Activated T-helper 17 cell treated with anti-CD3 and anti-CD28 coated beads, Interleukin-2, amount 50 U/mL, for 72 hours (primary cell): ENCODE measurements at regions not wholly inside any gene's neighbourhood (a gene's known extent, or its start where the extent isn't known, plus 50 kb on each side); places are given as distances from the start of the nearest gene placed in this dataset.

Experiments used
- ATAC-seq: fragments of 150-1000 bp; cut with Tn5 transposase; replicated peaks from 2 replicates; pipeline ENCODE4 v1.10.0; 2021; ENCODE audit warnings: mild to moderate bottlenecking, moderate library complexity
- H3K27ac Mint-ChIP-seq: one replicate; pipeline ENCODE4 v1.8.0; 2022; ENCODE audit warnings: mixed read lengths
- H3K27me3 Mint-ChIP-seq: one replicate; pipeline ENCODE4 v1.8.0; 2022; ENCODE audit warnings: mixed read lengths
- H3K36me3 Mint-ChIP-seq: one replicate; pipeline ENCODE4 v1.8.0; 2022; ENCODE audit warnings: low read depth, mild to moderate bottlenecking, mixed read lengths
- H3K4me1 Mint-ChIP-seq: one replicate; pipeline ENCODE4 v1.8.0; 2022; ENCODE audit warnings: mixed read lengths
- H3K4me3 Mint-ChIP-seq: one replicate; pipeline ENCODE4 v1.8.0; 2022; ENCODE audit warnings: mild to moderate bottlenecking, mixed read lengths
- H3K9me3 Mint-ChIP-seq: one replicate; pipeline ENCODE4 v1.8.0; 2022; ENCODE audit warnings: mixed read lengths

DNA sequence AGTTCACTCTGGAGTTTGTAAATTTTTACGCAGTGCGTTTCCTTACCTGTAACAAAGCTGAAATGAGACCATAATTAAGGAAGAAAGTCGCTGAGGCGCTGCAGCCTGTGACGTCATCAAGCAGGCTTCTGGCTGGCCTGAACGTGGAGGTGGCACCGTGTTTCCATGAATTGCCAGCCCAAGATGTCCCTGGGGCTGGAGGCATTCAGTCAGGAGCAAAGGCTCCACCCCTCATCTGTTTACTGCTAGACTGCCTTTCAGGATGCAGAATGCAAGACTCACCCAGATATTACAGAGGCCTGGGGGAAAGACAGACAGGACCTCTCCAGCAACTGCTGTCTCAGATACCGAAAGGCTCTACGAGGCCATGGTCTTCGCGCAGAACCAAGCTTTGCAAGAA is 424.6 kb downstream of the TSHZ3 start:
- Mint-ChIP-seq H3K36me3 (no peaks in the 10 kb centered on the region), H3K4me3 (no peak overlapping the region), H3K27ac (no peak overlapping the region), H3K27me3 (peaks cover 8% of the 10 kb centered on the region), H3K4me1 (no peaks in the 10 kb centered on the region), H3K9me3 (no peaks in the 10 kb centered on the region)
- ATAC-seq: no peak

DNA sequence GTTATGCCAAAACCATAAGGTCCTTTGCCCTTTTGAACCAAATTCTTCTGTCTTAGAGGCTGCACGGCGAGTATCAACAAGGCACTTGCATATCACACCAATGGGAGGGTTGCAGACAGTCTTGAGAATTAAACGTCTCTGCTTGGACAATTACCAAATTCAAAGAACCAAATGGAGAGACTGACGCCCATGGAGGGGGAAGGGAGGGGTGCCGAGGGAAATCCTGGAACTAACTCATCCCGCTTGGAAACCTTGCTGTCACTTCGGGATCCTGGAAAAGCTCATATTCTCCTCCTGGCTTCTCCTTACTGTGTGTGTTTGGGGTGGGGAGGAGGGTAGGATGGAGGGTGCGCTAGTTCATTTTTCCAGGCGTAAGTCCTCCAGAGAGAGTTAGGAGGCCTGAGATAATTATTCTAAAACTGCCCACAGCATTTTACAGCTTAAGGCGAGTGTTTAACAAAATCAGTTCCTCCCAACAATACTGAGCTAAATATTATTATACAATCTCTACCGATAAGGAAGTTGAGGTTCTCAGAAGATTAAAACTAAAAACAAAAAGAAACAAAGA is 425.1 kb downstream of the TSHZ3 start:
- H3K36me3 Mint-ChIP-seq: no peaks in the 10 kb centered on the region
- H3K4me1 Mint-ChIP-seq: no peaks in the 10 kb centered on the region
- no peak for ATAC-seq
- H3K27ac Mint-ChIP-seq: no peak overlapping the region
- no peaks in the 10 kb centered on the region for H3K9me3 Mint-ChIP-seq
- H3K4me3 Mint-ChIP-seq: no peak overlapping the region
- peaks cover 13% of the 10 kb centered on the region for H3K27me3 Mint-ChIP-seq

DNA sequence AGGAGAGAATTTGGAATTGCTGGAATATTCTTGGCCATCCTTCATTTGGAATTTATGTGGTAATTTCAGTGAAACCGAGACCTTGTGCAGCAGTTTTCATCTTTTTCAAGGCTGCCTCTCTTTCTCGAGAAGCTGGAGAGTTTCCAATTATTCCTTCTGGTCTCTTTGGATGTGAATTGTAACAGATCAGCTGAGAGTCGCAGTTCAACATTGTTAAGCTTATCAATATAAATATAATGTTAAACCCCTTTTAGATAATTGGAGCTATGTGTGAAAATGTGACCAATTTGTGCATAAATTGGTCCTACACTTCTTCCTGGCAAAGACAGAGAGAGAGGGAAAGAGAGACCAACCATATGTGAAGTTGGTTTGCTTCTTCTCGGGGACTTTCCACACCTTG is 425.6 kb downstream of the TSHZ3 start:
- H3K27ac Mint-ChIP-seq: no peak overlapping the region
- H3K4me3 Mint-ChIP-seq: no peak overlapping the region
- no peak for ATAC-seq
- peaks cover 16% of the 10 kb centered on the region for H3K27me3 Mint-ChIP-seq
- H3K4me1 Mint-ChIP-seq: no peaks in the 10 kb centered on the region
- no peaks in the 10 kb centered on the region for H3K36me3 Mint-ChIP-seq
- no peaks in the 10 kb centered on the region for H3K9me3 Mint-ChIP-seq

DNA sequence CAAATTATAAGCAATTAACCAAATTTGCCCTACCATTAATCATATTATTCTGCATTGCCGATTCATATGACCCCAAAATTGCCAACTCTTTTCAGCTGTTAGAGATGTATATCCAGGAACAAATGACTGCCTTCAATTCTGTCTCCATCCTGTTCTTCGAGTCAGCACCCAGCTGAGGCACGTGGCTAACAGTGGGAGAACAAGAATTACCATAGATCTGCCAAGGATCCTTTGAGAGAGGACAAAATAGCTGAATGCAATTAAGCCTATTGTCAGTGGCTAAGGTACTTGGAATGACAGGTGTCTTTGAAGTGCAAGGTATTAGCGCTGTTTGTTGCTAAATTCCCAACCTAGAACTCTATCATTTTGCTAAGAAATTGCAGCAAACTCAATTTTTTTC is 426.1 kb downstream of the TSHZ3 start:
- Mint-ChIP-seq H3K9me3 (no peaks in the 10 kb centered on the region), H3K4me3 (no peak overlapping the region), H3K27ac (no peak overlapping the region), H3K4me1 (no peaks in the 10 kb centered on the region), H3K36me3 (no peaks in the 10 kb centered on the region), H3K27me3 (peaks cover 20% of the 10 kb centered on the region)
- no peak for ATAC-seq

DNA sequence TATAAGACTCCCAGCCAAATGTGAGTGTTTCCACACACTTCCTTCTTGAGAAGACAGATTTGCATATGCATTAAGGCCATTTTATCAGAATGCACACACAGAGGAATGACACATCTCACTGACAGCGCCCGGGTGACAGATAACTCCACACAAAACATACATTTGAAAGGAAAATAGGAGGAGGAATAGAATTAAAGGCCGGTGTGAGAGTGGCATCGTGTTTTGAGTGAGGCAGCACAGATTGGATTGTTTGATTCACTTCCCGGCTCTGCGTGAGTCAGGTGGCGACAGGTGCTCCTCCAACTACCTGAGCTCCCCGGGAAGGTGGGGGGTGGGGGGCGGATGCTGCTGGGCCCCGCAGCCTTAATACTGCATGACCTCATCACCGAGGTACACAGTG is 429.0 kb downstream of the TSHZ3 start:
- ATAC-seq: no peak
- no peak overlapping the region for H3K4me3 Mint-ChIP-seq

DNA sequence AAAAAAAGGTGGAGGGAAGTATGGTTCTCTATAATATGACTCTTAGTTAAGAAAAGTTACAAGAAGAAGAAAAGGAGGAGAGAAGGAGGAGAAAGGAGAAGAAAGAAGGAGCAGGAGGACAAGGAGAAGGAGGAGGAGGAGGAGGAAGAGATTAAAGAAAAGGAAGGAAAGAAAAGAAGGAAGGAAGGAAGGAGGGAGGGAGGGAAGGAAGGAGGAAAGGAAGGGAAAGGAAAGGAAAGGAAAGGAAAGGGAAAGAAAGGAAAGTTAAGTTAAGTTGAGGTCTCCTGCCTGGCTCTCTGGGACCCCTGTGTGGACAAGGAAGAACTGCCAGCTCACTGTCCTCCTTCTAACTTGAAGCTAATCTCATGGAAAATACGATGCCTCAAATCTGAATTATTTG is 429.5 kb downstream of the TSHZ3 start:
- Mint-ChIP-seq H3K4me1 (no peaks in the 10 kb centered on the region), H3K4me3 (no peak overlapping the region), H3K27ac (no peak overlapping the region), H3K9me3 (no peaks in the 10 kb centered on the region), H3K27me3 (peaks cover 13% of the 10 kb centered on the region), H3K36me3 (no peaks in the 10 kb centered on the region)
- ATAC-seq: no peak

More for the DNA sequence above, 429.0 kb downstream of the TSHZ3 start:
- H3K27me3 Mint-ChIP-seq: peaks cover 13% of the 10 kb centered on the region
- H3K4me1 Mint-ChIP-seq: no peaks in the 10 kb centered on the region
- no peak overlapping the region for H3K27ac Mint-ChIP-seq
- H3K36me3 Mint-ChIP-seq: no peaks in the 10 kb centered on the region
- H3K9me3 Mint-ChIP-seq: no peaks in the 10 kb centered on the region

DNA sequence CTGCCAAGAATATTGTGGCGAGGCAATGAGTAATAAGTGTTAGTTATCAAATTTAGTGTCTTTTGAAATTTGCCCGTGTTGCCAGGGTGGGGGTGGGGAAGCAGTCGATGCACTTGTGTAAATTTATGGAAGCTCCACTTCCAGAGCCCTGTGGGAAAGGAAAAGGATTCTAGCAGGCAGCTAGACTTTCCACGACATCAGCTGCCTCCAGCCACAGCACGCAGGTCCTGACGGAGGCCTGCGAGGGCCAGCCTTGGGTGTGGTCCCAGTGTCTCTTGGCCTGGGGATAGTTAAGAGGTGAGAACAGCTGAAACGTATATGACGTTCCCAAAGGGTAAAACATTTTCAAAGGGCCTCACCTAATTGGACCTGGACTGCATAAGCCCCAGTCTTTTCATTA is 433.0 kb downstream of the TSHZ3 start:
- no peaks in the 10 kb centered on the region for H3K36me3 Mint-ChIP-seq
- H3K4me1 Mint-ChIP-seq: no peaks in the 10 kb centered on the region
- no peak overlapping the region for H3K27ac Mint-ChIP-seq
- peaks cover 13% of the 10 kb centered on the region for H3K27me3 Mint-ChIP-seq
- H3K4me3 Mint-ChIP-seq: no peak overlapping the region
- no peaks in the 10 kb centered on the region for H3K9me3 Mint-ChIP-seq
- no peak for ATAC-seq

DNA sequence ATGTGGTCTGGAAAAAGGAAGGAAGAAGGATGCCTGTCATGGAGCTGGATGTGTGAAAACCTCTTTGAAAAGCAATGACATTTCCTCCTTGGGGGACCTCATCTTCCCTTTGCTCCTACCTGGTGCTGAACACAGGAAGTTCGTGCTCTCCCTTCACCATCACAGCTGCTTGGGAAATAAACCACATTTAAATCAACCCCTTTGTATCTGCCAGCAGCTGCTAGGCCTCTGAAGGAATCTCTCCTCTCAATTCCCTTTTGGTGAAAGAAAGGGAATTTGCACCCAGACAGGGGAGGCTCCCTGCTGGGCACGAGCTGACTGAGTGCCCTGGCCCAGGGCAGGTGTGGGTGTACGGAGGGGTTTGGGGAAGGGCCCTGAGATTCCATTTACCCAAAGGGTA is 437.7 kb downstream of the TSHZ3 start:
- ATAC-seq: no peak
- Mint-ChIP-seq H3K27me3 (no peaks in the 10 kb centered on the region), H3K9me3 (no peaks in the 10 kb centered on the region), H3K36me3 (no peaks in the 10 kb centered on the region), H3K27ac (no peak overlapping the region), H3K4me1 (no peaks in the 10 kb centered on the region), H3K4me3 (no peak overlapping the region)

DNA sequence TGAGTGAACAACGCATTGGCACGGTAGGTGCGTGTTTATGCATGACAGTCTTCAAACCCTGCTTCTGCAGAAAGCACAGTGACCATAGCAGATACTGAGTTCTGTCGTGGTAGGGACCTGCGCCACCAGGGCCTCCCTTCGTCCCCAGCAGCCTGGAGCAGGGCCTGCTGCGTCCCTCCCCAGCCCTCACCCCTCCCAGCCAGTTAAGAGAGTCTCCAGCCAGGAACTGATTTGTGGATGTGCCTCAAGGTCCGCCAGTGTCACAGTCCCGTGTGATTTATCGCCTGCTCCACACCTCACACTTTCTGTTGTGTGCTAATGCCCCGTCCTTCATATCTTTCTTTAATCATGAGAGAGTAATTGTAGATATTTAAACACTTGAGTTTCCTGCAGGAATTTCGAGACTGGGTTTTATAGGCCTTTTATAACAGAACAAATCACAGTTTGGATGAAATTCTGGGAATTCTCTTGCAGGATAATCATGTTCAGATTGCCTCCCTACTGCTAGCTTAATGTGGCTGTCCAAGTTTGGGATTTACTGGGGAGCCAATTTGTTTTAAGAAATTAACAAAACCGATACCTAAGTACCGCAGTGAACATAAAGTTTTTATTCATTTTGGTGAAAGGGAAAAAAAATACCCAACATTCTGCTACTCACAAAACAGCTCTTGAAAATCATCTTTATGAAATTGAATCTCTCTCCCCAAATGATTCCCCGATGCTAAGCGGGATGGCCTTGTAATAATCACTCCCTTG is 438.6 kb downstream of the TSHZ3 start:
- no peaks in the 10 kb centered on the region for H3K36me3 Mint-ChIP-seq
- no peaks in the 10 kb centered on the region for H3K4me1 Mint-ChIP-seq
- no peak overlapping the region for H3K27ac Mint-ChIP-seq
- peaks cover 4% of the 10 kb centered on the region for H3K27me3 Mint-ChIP-seq
- H3K4me3 Mint-ChIP-seq: no peak overlapping the region
- H3K9me3 Mint-ChIP-seq: no peaks in the 10 kb centered on the region
- no peak for ATAC-seq

DNA sequence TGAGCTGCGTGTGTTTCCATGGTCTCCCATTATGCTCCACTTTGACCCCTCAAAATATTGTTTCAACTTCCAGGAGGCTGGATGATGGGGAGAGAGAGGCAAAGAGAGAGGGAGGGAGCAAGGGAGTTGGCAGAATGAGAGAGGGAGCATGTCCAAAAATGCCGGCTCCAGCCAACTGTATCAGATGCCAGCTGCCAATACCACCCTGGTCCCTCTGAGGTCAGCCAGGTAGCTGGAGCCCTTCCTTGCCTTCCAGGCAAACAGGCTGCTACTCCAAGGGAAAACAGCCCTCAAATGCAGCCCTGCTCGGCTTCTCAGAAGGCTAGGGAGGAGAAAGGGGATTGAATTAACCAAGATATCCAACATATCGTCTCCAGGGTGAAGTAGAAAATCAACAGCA is 440.0 kb downstream of the TSHZ3 start:
- no peak for ATAC-seq
- Mint-ChIP-seq H3K27me3 (peaks cover 4% of the 10 kb centered on the region), H3K4me1 (no peaks in the 10 kb centered on the region)

DNA sequence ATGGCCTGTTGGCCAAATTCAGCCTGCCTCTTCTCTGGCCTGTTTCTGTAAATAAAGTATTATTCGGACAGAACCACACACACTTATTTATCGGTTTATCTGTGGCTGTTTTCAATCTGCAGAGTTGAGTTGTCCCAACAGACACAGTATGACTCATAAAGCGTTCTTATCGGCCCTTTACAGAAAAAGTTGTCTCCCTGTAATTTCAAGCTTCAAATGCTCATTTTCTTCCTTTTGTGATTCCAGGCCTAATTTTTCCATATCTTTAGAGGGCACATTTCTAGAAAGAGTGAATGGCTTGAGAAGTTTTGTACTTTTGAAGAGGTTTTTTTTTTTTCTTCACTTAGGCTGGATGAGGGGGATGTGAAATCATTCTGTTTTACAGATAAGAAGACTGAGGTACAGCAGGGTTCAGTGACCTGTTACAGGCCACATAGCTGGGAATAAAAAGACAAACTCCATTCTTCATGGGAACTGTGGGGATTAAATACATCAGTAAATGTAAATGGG is 440.9 kb downstream of the TSHZ3 start:
- Mint-ChIP-seq H3K27ac (no peak overlapping the region), H3K36me3 (no peaks in the 10 kb centered on the region), H3K4me1 (no peaks in the 10 kb centered on the region), H3K27me3 (peaks cover 4% of the 10 kb centered on the region), H3K9me3 (no peaks in the 10 kb centered on the region), H3K4me3 (no peak overlapping the region)
- no peak for ATAC-seq

More for the DNA sequence above, 440.0 kb downstream of the TSHZ3 start:
- no peak overlapping the region for H3K4me3 Mint-ChIP-seq
- H3K27ac Mint-ChIP-seq: no peak overlapping the region
- H3K9me3 Mint-ChIP-seq: no peaks in the 10 kb centered on the region
- H3K36me3 Mint-ChIP-seq: no peaks in the 10 kb centered on the region

DNA sequence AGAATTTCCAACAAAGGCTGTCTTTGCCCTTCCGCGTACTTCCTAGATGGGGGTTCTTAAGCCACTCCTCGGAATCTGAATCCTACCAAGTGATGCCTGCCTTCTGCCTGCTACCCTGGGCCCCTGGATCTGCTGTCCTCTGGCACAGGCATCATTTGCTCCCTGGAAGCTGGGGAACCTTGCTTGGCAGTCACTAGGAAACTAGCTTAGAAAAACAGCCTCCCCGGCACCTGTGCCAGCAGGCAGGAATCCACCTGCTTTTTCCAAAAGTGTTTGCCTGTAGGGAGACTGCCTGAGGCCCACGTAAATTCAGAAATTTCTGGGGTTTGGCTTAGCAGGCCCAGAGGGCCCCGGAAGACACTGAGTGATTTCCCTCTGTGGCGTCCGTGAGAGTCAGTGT is 442.4 kb downstream of the TSHZ3 start:
- no peak overlapping the region for H3K27ac Mint-ChIP-seq
- ATAC-seq: no peak
- H3K36me3 Mint-ChIP-seq: no peaks in the 10 kb centered on the region
- H3K9me3 Mint-ChIP-seq: no peaks in the 10 kb centered on the region
- peaks cover 4% of the 10 kb centered on the region for H3K27me3 Mint-ChIP-seq
- H3K4me3 Mint-ChIP-seq: no peak overlapping the region
- H3K4me1 Mint-ChIP-seq: no peaks in the 10 kb centered on the region

DNA sequence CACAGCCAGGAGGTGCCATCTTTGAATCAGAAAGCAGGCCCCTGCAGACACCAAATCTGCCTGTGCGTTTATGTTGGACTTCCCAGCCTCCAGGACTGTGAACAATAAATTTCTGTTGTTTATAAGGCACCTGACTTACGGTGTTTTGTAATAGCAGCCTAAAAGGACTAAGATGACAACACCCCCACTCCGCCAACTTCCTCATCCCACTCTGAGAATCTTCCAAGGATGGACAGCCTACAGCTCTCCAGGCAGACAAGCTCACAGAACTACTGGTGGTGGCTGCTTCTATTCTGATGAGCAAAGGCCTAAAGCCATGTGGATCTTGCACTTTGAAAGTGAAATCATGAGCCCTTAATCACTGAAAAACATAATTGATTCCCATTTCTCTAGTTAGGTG is 449.2 kb downstream of the TSHZ3 start:
- no peak for ATAC-seq
- Mint-ChIP-seq H3K36me3 (no peaks in the 10 kb centered on the region), H3K9me3 (no peaks in the 10 kb centered on the region), H3K4me1 (no peaks in the 10 kb centered on the region), H3K4me3 (no peak overlapping the region), H3K27ac (no peak overlapping the region), H3K27me3 (peaks cover 13% of the 10 kb centered on the region)

DNA sequence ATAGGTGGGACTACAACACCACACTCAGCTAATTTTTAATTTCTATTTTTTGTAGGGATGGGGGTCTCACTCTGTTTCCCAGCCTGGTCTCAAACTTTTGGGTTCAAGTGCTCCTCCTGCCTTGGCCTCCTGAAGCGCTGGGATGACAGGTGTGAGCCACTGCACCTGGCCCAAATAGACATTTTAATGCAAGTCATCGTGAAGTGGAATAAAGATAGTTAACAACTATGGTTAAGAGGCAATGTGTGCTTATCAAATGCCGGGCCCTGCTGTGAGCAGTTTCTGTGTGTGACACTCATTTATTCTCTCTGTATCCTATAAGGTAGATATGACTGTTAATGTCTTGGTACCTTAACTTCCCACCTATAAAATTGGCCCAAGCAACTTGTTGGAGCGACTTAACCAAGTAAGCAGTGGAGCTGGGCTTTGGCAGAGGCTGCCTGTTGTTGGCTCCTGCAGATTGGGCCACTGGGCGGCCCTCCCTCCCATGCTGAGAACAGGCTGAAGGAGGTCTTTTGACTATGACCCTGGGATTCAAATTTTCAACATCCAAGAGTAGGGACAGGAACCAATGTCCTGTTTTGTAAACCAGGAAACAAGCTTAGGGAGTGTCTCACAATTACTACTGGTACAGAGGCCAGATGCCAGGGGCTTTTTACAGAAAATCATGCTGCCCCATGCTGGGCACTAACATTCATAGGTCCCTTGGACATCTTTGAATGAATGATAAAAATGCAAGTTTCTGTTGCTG is 450.7 kb downstream of the TSHZ3 start:
- H3K36me3 Mint-ChIP-seq: no peaks in the 10 kb centered on the region
- no peak overlapping the region for H3K27ac Mint-ChIP-seq
- no peaks in the 10 kb centered on the region for H3K9me3 Mint-ChIP-seq
- no peak overlapping the region for H3K4me3 Mint-ChIP-seq
- H3K4me1 Mint-ChIP-seq: no peaks in the 10 kb centered on the region
- H3K27me3 Mint-ChIP-seq: peaks cover 13% of the 10 kb centered on the region
- ATAC-seq: no peak

DNA sequence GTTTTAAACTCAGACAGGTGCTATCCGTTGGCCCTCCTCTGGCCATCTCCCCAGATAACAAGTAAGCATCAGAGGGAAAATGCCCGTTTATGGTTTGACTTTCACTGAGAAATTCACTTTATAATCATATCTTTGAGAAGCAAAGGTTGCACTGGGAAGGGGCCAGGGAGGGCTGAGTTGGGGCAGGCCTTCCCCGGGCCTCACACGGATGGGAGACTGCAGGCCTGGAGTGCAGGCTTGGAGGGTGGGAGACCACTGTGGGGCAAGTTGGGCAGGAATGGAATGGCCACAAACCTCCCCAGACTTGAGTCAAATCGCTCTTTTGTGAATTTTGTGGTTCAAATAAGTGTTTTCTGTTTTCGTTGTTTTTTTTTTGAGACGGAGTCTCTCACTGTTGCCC is 451.7 kb downstream of the TSHZ3 start:
- Mint-ChIP-seq H3K36me3 (no peaks in the 10 kb centered on the region), H3K27me3 (peaks cover 13% of the 10 kb centered on the region), H3K4me1 (no peaks in the 10 kb centered on the region), H3K4me3 (no peak overlapping the region), H3K9me3 (no peaks in the 10 kb centered on the region), H3K27ac (no peak overlapping the region)
- no peak for ATAC-seq
